WTC11 (cell line): ENCODE measurements at regions not wholly inside any gene's neighbourhood (a gene's known extent, or its start where the extent isn't known, plus 50 kb on each side); places are given as distances from the start of the nearest gene placed in this dataset.

Source experiments
- ATAC-seq: fragments of 200-7000 bp; cut with Tn5 transposase; 2 replicates; pipeline ENCODE4 v1.10.0; 2021; ENCODE audit warnings: mild to moderate bottlenecking, moderate library complexity
- CTCF ChIA-PET: fragments of 300-600 bp; sonication (Branson Sonifier 250); formaldehyde crosslinking; loops from one replicate; lab custom pipeline; 2021; ENCODE audit warnings: antibody characterized with exemption; lab: Charles Lee
- POLR2A ChIA-PET: fragments of 350-600 bp; sonication (Branson Sonifier 250); formaldehyde crosslinking; loops from one replicate; lab custom pipeline; 2021; ENCODE audit warnings: antibody characterized with exemption; lab: Charles Lee
- DNase-seq: peaks from one replicate; pipeline ENCODE4 v3.0.0; 2021; ENCODE audit warnings: low spot score
- H3K27ac Mint-ChIP-seq: 2 replicates; pipeline ENCODE4 v1.8.0; 2021; ENCODE audit warnings: mixed read lengths
- H3K27me3 Mint-ChIP-seq: 2 replicates; pipeline ENCODE4 v1.8.0; 2021; ENCODE audit warnings: low read depth, mild to moderate bottlenecking, moderate library complexity, mixed read lengths
- H3K36me3 Mint-ChIP-seq: 2 replicates; pipeline ENCODE4 v1.8.0; 2021; ENCODE audit warnings: mixed read lengths
- H3K4me1 Mint-ChIP-seq: 2 replicates; pipeline ENCODE4 v1.8.0; 2022; ENCODE audit warnings: mixed read lengths
- H3K4me3 Mint-ChIP-seq: 2 replicates; pipeline ENCODE4 v1.8.0; 2021; ENCODE audit warnings: mild to moderate bottlenecking, moderate library complexity, mixed read lengths
- H3K9me3 Mint-ChIP-seq: 2 replicates; pipeline ENCODE4 v1.8.0; 2021; ENCODE audit warnings: mixed read lengths
- EMX1 ChIP-seq: fragments of 250-450 bp; sonication (Bioruptor Pico); IDR thresholded peaks from 2 replicates; pipeline ENCODE4 v1.8.0; 2021; ENCODE audit warnings: mild to moderate bottlenecking
- HMGA2 ChIP-seq: fragments of 250-450 bp; sonication (Bioruptor Pico); IDR thresholded peaks from 2 replicates; pipeline ENCODE4 v1.4.0; 2021; ENCODE audit warnings: mild to moderate bottlenecking, moderate library complexity
- IRF2 ChIP-seq: sonication (generic); formaldehyde crosslinking; IDR thresholded peaks from 2 replicates; pipeline ENCODE4 v1.8.0; 2022; ENCODE audit warnings: low read depth, missing genetic modification reagents, borderline replicate concordance
- JAZF1 ChIP-seq: fragments of 250-450 bp; sonication (Bioruptor Pico); IDR thresholded peaks from 2 replicates; pipeline ENCODE4 v1.9.0; 2021; ENCODE audit warnings: moderate library complexity, mild to moderate bottlenecking, inconsistent platforms
- MXD4 ChIP-seq: fragments of 250-450 bp; sonication (Bioruptor Pico); IDR thresholded peaks from 2 replicates; pipeline ENCODE4 v1.8.0; 2021; ENCODE audit warnings: mild to moderate bottlenecking, moderate library complexity, borderline replicate concordance
- NFATC4 ChIP-seq: fragments of 250-450 bp; sonication (Bioruptor Pico); IDR thresholded peaks from 2 replicates; pipeline ENCODE4 v1.9.0; 2021; ENCODE audit warnings: mild to moderate bottlenecking
- NR2C2 ChIP-seq: sonication (generic); formaldehyde crosslinking; IDR thresholded peaks from 2 replicates; pipeline ENCODE4 v1.8.0; 2022; ENCODE audit warnings: mild to moderate bottlenecking, missing genetic modification reagents
- OVOL2 ChIP-seq: fragments of 250-450 bp; sonication (Bioruptor Pico); IDR thresholded peaks from 2 replicates; pipeline ENCODE4 v1.9.0; 2021; ENCODE audit warnings: mild to moderate bottlenecking, borderline replicate concordance
- PRRX2 ChIP-seq: fragments of 250-450 bp; sonication (Bioruptor Pico); IDR thresholded peaks from 2 replicates; pipeline ENCODE4 v1.8.0; 2021; ENCODE audit warnings: mild to moderate bottlenecking
- TEAD4 ChIP-seq: sonication (generic); formaldehyde crosslinking; IDR thresholded peaks from 2 replicates; pipeline ENCODE4 v1.8.0; 2022; ENCODE audit warnings: mild to moderate bottlenecking, missing genetic modification reagents
- TF ChIP-seq, protein P1 (sequence below): sonication (generic); formaldehyde crosslinking; conservative IDR thresholded peaks from 2 replicates; pipeline ENCODE4 v1.8.1; 2022; ENCODE audit warnings: mild to moderate bottlenecking, missing genetic modification reagents
- TF ChIP-seq, protein P2 (sequence below): sonication (generic); formaldehyde crosslinking; IDR thresholded peaks from 2 replicates; pipeline ENCODE4 v1.8.0; 2023; ENCODE audit warnings: missing genetic modification reagents
- TF ChIP-seq, protein P3 (sequence below): sonication (generic); formaldehyde crosslinking; IDR thresholded peaks from 2 replicates; pipeline ENCODE4 v1.8.0; 2022; ENCODE audit warnings: mild to moderate bottlenecking, missing genetic modification reagents
- TF ChIP-seq, protein P4 (sequence below): sonication (generic); formaldehyde crosslinking; IDR thresholded peaks from 2 replicates; pipeline ENCODE4 v1.8.1; 2023; ENCODE audit warnings: mild to moderate bottlenecking, missing genetic modification reagents
- TF ChIP-seq, protein P5 (sequence below): sonication (generic); formaldehyde crosslinking; IDR thresholded peaks from 2 replicates; pipeline ENCODE4 v1.8.0; 2023; ENCODE audit warnings: mild to moderate bottlenecking, missing genetic modification reagents
- TF ChIP-seq, protein P6 (sequence below): sonication (generic); formaldehyde crosslinking; IDR thresholded peaks from 2 replicates; pipeline ENCODE4 v1.8.0; 2022; ENCODE audit warnings: mild to moderate bottlenecking, missing genetic modification reagents
- TF ChIP-seq, protein P7 (sequence below): sonication (generic); formaldehyde crosslinking; IDR thresholded peaks from 2 replicates; pipeline ENCODE4 v1.8.1; 2023; ENCODE audit warnings: mild to moderate bottlenecking, missing genetic modification reagents, moderate library complexity
- TF ChIP-seq, protein P8 (sequence below): sonication (generic); formaldehyde crosslinking; IDR thresholded peaks from 2 replicates; pipeline ENCODE4 v1.8.0; 2022; ENCODE audit warnings: mild to moderate bottlenecking, missing genetic modification reagents
- TF ChIP-seq, protein P9 (sequence below): fragments of 250-450 bp; sonication (Bioruptor Pico); IDR thresholded peaks from 2 replicates; pipeline ENCODE4 v1.9.0; 2021; ENCODE audit warnings: mild to moderate bottlenecking
- TF ChIP-seq, protein P10 (sequence below): sonication (generic); formaldehyde crosslinking; IDR thresholded peaks from 2 replicates; pipeline ENCODE4 v1.8.1; 2023; ENCODE audit warnings: mild to moderate bottlenecking, missing genetic modification reagents, moderate library complexity

DNA sequence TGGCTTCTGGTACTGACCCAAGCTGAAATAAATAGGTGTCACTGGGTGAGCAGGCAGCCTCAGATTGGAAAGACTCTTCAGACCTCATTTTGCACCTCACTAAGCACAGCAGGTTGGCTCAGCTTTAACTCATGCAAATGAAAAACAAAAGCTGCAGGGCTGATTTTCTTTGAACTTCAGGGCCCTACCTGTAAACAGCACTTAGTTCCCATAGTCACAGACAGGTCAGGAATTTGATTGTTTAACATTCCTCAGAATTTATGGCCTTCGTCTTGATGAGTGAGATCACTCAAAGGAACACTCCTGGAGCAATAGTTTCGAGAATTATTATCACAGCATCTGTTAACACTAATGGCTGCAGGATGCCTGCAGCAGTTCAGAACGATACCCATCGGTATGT is 718.5 kb downstream of the EFNB2 start (continued):
- TF ChIP-seq HMGA2 (CRISPR knock-in tag) (no peak), MXD4 (CRISPR knock-in tag) (no peak), TEAD4 (CRISPR knock-in tag) (peak; percentile 42; the same call in 1 of the 2 replicates), EMX1 (CRISPR knock-in tag) (no peak), IRF2 (CRISPR knock-in tag) (no peak), PRRX2 (no peak), NR2C2 (no peak), JAZF1 (CRISPR knock-in tag) (no peak)
- TF ChIP-seq, protein P1, sequence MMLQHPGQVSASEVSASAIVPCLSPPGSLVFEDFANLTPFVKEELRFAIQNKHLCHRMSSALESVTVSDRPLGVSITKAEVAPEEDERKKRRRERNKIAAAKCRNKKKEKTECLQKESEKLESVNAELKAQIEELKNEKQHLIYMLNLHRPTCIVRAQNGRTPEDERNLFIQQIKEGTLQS (CRISPR knock-in tag), result no peak
- TF ChIP-seq, protein P2, sequence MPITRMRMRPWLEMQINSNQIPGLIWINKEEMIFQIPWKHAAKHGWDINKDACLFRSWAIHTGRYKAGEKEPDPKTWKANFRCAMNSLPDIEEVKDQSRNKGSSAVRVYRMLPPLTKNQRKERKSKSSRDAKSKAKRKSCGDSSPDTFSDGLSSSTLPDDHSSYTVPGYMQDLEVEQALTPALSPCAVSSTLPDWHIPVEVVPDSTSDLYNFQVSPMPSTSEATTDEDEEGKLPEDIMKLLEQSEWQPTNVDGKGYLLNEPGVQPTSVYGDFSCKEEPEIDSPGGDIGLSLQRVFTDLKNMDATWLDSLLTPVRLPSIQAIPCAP (CRISPR knock-in tag), result no peak
- TF ChIP-seq, protein P3, sequence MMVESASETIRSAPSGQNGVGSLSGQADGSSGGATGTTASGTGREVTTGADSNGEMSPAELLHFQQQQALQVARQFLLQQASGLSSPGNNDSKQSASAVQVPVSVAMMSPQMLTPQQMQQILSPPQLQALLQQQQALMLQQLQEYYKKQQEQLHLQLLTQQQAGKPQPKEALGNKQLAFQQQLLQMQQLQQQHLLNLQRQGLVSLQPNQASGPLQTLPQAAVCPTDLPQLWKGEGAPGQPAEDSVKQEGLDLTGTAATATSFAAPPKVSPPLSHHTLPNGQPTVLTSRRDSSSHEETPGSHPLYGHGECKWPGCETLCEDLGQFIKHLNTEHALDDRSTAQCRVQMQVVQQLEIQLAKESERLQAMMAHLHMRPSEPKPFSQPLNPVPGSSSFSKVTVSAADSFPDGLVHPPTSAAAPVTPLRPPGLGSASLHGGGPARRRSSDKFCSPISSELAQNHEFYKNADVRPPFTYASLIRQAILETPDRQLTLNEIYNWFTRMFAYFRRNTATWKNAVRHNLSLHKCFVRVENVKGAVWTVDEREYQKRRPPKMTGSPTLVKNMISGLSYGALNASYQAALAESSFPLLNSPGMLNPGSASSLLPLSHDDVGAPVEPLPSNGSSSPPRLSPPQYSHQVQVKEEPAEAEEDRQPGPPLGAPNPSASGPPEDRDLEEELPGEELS (CRISPR knock-in tag), result peak; percentile 61; the same call in 1 of the 2 replicates
- TF ChIP-seq, protein P4, sequence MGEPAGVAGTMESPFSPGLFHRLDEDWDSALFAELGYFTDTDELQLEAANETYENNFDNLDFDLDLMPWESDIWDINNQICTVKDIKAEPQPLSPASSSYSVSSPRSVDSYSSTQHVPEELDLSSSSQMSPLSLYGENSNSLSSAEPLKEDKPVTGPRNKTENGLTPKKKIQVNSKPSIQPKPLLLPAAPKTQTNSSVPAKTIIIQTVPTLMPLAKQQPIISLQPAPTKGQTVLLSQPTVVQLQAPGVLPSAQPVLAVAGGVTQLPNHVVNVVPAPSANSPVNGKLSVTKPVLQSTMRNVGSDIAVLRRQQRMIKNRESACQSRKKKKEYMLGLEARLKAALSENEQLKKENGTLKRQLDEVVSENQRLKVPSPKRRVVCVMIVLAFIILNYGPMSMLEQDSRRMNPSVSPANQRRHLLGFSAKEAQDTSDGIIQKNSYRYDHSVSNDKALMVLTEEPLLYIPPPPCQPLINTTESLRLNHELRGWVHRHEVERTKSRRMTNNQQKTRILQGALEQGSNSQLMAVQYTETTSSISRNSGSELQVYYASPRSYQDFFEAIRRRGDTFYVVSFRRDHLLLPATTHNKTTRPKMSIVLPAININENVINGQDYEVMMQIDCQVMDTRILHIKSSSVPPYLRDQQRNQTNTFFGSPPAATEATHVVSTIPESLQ (CRISPR knock-in tag), result no peak
- TF ChIP-seq, protein P5, sequence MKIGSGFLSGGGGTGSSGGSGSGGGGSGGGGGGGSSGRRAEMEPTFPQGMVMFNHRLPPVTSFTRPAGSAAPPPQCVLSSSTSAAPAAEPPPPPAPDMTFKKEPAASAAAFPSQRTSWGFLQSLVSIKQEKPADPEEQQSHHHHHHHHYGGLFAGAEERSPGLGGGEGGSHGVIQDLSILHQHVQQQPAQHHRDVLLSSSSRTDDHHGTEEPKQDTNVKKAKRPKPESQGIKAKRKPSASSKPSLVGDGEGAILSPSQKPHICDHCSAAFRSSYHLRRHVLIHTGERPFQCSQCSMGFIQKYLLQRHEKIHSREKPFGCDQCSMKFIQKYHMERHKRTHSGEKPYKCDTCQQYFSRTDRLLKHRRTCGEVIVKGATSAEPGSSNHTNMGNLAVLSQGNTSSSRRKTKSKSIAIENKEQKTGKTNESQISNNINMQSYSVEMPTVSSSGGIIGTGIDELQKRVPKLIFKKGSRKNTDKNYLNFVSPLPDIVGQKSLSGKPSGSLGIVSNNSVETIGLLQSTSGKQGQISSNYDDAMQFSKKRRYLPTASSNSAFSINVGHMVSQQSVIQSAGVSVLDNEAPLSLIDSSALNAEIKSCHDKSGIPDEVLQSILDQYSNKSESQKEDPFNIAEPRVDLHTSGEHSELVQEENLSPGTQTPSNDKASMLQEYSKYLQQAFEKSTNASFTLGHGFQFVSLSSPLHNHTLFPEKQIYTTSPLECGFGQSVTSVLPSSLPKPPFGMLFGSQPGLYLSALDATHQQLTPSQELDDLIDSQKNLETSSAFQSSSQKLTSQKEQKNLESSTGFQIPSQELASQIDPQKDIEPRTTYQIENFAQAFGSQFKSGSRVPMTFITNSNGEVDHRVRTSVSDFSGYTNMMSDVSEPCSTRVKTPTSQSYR (CRISPR knock-in tag), result no peak
- TF ChIP-seq, protein P6, sequence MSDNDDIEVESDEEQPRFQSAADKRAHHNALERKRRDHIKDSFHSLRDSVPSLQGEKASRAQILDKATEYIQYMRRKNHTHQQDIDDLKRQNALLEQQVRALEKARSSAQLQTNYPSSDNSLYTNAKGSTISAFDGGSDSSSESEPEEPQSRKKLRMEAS, result no peak

DNA sequence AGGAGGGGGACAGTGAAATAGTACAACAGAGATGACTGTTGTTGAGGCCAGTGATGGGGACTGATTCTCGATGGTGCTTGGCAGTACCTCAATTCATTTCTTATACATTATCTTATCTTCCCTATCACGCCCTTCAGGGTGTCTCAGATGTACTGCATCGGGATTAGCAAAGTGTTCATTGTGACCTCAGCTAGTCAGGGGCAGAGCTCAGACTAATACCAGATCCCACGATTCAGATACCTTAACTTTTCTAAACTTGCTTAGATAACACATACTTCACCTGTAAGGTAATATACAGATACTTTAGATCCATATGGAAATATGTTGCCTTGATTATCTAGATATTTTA is 720.6 kb downstream of the EFNB2 start:
- no peak for TF ChIP-seq NFATC4 (CRISPR knock-in tag)
- no peak for TF ChIP-seq IRF2 (CRISPR knock-in tag)
- TF ChIP-seq, protein P7, sequence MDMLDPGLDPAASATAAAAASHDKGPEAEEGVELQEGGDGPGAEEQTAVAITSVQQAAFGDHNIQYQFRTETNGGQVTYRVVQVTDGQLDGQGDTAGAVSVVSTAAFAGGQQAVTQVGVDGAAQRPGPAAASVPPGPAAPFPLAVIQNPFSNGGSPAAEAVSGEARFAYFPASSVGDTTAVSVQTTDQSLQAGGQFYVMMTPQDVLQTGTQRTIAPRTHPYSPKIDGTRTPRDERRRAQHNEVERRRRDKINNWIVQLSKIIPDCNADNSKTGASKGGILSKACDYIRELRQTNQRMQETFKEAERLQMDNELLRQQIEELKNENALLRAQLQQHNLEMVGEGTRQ (CRISPR knock-in tag), result no peak
- TF ChIP-seq, protein P8, sequence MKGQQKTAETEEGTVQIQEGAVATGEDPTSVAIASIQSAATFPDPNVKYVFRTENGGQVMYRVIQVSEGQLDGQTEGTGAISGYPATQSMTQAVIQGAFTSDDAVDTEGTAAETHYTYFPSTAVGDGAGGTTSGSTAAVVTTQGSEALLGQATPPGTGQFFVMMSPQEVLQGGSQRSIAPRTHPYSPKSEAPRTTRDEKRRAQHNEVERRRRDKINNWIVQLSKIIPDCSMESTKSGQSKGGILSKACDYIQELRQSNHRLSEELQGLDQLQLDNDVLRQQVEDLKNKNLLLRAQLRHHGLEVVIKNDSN (CRISPR knock-in tag), result no peak
- no peak for TF ChIP-seq OVOL2 (CRISPR knock-in tag)
- TF ChIP-seq, protein P9, sequence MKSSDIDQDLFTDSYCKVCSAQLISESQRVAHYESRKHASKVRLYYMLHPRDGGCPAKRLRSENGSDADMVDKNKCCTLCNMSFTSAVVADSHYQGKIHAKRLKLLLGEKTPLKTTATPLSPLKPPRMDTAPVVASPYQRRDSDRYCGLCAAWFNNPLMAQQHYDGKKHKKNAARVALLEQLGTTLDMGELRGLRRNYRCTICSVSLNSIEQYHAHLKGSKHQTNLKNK (CRISPR knock-in tag), result no peak
- TF ChIP-seq, protein P10, sequence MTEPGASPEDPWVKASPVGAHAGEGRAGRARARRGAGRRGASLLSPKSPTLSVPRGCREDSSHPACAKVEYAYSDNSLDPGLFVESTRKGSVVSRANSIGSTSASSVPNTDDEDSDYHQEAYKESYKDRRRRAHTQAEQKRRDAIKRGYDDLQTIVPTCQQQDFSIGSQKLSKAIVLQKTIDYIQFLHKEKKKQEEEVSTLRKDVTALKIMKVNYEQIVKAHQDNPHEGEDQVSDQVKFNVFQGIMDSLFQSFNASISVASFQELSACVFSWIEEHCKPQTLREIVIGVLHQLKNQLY (CRISPR knock-in tag), result no peak
- no peaks in the 10 kb centered on the region for H3K9me3 Mint-ChIP-seq
- ATAC-seq, result no peak
- H3K4me3 Mint-ChIP-seq, result no peak overlapping the region
- ChIA-PET CTCF (no interaction called here), POLR2A (no interaction called here)
- H3K27ac Mint-ChIP-seq, result no peak overlapping the region
- no peak for DNase-seq
- no peaks in the 10 kb centered on the region for H3K36me3 Mint-ChIP-seq
- H3K4me1 Mint-ChIP-seq, result peaks cover 19% of the 10 kb centered on the region
- peaks cover 59% of the 10 kb centered on the region for H3K27me3 Mint-ChIP-seq
